SH-SY5Y (cell line): ENCODE measurements at regions not wholly inside any gene's neighbourhood (a gene's known extent, or its start where the extent isn't known, plus 50 kb on each side); places are given as distances from the start of the nearest gene placed in this dataset.

Experiments
- GATA2 ChIP-seq: IDR thresholded peaks from 2 replicates; pipeline ENCODE4 v1.6.1; 2011; ENCODE audit warnings: mild to moderate bottlenecking, low read depth, low read length
- GATA3 ChIP-seq: IDR thresholded peaks from 2 replicates; pipeline ENCODE4 v1.6.1; 2011; ENCODE audit warnings: low read depth, mild to moderate bottlenecking, low read length, moderate library complexity

GRCh38 chr12:43169115-43169681 is 382.8 kb downstream of the ADAMTS20 start:
- no peak for TF ChIP-seq GATA3
- no peak for TF ChIP-seq GATA2

- TF ChIP-seq GATA2 (no peak), GATA3 (no peak)
These were observed 384.3 kb downstream of the ADAMTS20 start for GRCh38 chr12:43167691-43168090.

- no peak for TF ChIP-seq GATA2
- no peak for TF ChIP-seq GATA3
These were observed 386.7 kb downstream of the ADAMTS20 start for GRCh38 chr12:43165351-43165750.

GRCh38 chr12:43162138-43162537 is 389.9 kb downstream of the ADAMTS20 start:
- TF ChIP-seq GATA2 (no peak), GATA3 (no peak)

- TF ChIP-seq GATA2 (no peak), GATA3 (no peak)
These were observed 392.5 kb downstream of the ADAMTS20 start for GRCh38 chr12:43159506-43159905.

GRCh38 chr12:43158126-43158525 is 393.9 kb downstream of the ADAMTS20 start:
- no peak for TF ChIP-seq GATA2
- TF ChIP-seq GATA3 = no peak

- TF ChIP-seq GATA3 (no peak), GATA2 (no peak)
These were observed 396.6 kb downstream of the ADAMTS20 start for GRCh38 chr12:43155376-43155775.

- no peak for TF ChIP-seq GATA2
- TF ChIP-seq GATA3 = no peak
These were observed 397.4 kb downstream of the ADAMTS20 start for GRCh38 chr12:43154498-43155045.

- no peak for TF ChIP-seq GATA2
- TF ChIP-seq GATA3 = no peak
These were observed 400.5 kb downstream of the ADAMTS20 start for GRCh38 chr12:43151441-43151981.

- no peak for TF ChIP-seq GATA2
- no peak for TF ChIP-seq GATA3
These were observed 403.3 kb downstream of the ADAMTS20 start for GRCh38 chr12:43148691-43149090.

- no peak for TF ChIP-seq GATA2
- TF ChIP-seq GATA3 = no peak
These were observed 404.1 kb downstream of the ADAMTS20 start for GRCh38 chr12:43147878-43148277.

- TF ChIP-seq GATA3 = no peak
- no peak for TF ChIP-seq GATA2
These were observed 406.5 kb downstream of the ADAMTS20 start for GRCh38 chr12:43145481-43145880.

- TF ChIP-seq GATA3 (no peak), GATA2 (no peak)
These were observed 408.7 kb downstream of the ADAMTS20 start for GRCh38 chr12:43143278-43143677.

- TF ChIP-seq GATA3 = no peak
- no peak for TF ChIP-seq GATA2
These were observed 419.7 kb downstream of the ADAMTS20 start for GRCh38 chr12:43132291-43132690.

- TF ChIP-seq GATA3 = no peak
- TF ChIP-seq GATA2 = no peak
These were observed 420.7 kb downstream of the ADAMTS20 start for GRCh38 chr12:43131301-43131700.
